ENCODE measurements at regions not wholly inside any gene's neighbourhood (a gene's known extent, or its start where the extent isn't known, plus 50 kb on each side); places are given as distances from the start of the nearest gene placed in this dataset.

GRCh38 chr12:47382305-47382704 is 302.5 kb upstream of the AMIGO2 start:
- no peak for TF ChIP-seq ATF6 (CRISPR knock-in tag; conservative IDR thresholded peaks at IDR 0.05)
- no peak for TF ChIP-seq NKX3-1 (CRISPR knock-in tag; IDR thresholded peaks at IDR 0.05)

GRCh38 chr12:47378907-47379306 is 299.1 kb upstream of the AMIGO2 start:
- BruUV-seq (replicated peaks): no TSS peak

More at GRCh38 chr12:47382305-47382704, 302.5 kb upstream of the AMIGO2 start:
- H3K36me3 ChIP-seq (replicated peaks in 1 of 2; ENCODE audit: control insufficient read depth in 1 of 2, insufficient read depth in 2 of 2, low read length in 2 of 2): no peaks in the 10 kb centered on the region
- in situ Hi-C loops (cut with HindIII; ENCODE audit: extremely low pct_ligation_motif_present, low pct_unique_long_range_greater_than_20kb): no loop called here
- no peak overlapping the region for H3K4me3 ChIP-seq (replicated peaks in 1 of 3; ENCODE audit: insufficient read depth in 1 of 3, low read depth in 2 of 3, low read length in 3 of 3)
- 57% methylated on average over 1 of the region's 1 CpG for WGBS (ENCODE audit: low lambda C conversion rate)
- DNase-seq (ENCODE audit: low spot score) (no peak), FAIRE-seq (no peak), ATAC-seq (no peak)
- no peaks in the 10 kb centered on the region for H4K20me1 ChIP-seq (ENCODE audit: insufficient read depth, low read length)
- H3K27me3 ChIP-seq (ENCODE audit: control insufficient read depth in 1 of 2, insufficient read depth in 2 of 2, low read length in 2 of 2): no peaks in the 10 kb centered on the region; a peak in 1 of 5 replicates
- H3K79me2 ChIP-seq (ENCODE audit: insufficient read depth, low read length): no peaks in the 10 kb centered on the region
- no peaks in the 10 kb centered on the region for H3K9me3 ChIP-seq (ENCODE audit: low read length)
- POLR2A ChIA-PET: no interaction called here
- no peaks in the 10 kb centered on the region for H3K4me1 ChIP-seq (ENCODE audit: insufficient read depth, low read length)
- no peak overlapping the region for H2AFZ ChIP-seq (ENCODE audit: low read length)
- H3K27ac ChIP-seq (ENCODE audit: extremely low read length, insufficient read depth, low read length): no peak overlapping the region
- CTCF ChIA-PET (ENCODE audit: low intra/inter-chr PET ratio, low total read pairs): no interaction called here
- no peak overlapping the region for H3K4me2 ChIP-seq (ENCODE audit: low read depth, low read length)
- H3K9ac ChIP-seq (ENCODE audit: insufficient read depth, low read depth, low read length): no peak overlapping the region
- intact Hi-C loops (cut with micrococcal nuclease; ENCODE audit: unreplicated experiment): no loop called here
- BruUV-seq (replicated peaks): no TSS peak

More at GRCh38 chr12:47378907-47379306, 299.1 kb upstream of the AMIGO2 start:
- no peak overlapping the region for H3K4me2 ChIP-seq (ENCODE audit: low read depth, low read length)
- no peak overlapping the region for H3K4me3 ChIP-seq (replicated peaks in 1 of 3; ENCODE audit: insufficient read depth in 1 of 3, low read depth in 2 of 3, low read length in 3 of 3)
- no peaks in the 10 kb centered on the region for H3K36me3 ChIP-seq (replicated peaks in 1 of 2; ENCODE audit: control insufficient read depth in 1 of 2, insufficient read depth in 2 of 2, low read length in 2 of 2)
- H3K9ac ChIP-seq (ENCODE audit: insufficient read depth, low read depth, low read length): no peak overlapping the region
- H3K9me3 ChIP-seq (ENCODE audit: low read length): no peaks in the 10 kb centered on the region
- no peaks in the 10 kb centered on the region; a peak in 1 of 5 replicates for H3K27me3 ChIP-seq (ENCODE audit: control insufficient read depth in 1 of 2, insufficient read depth in 2 of 2, low read length in 2 of 2)
- ATAC-seq (no peak), FAIRE-seq (no peak), DNase-seq (ENCODE audit: low spot score) (no peak)
- H3K79me2 ChIP-seq (ENCODE audit: insufficient read depth, low read length): no peaks in the 10 kb centered on the region
- H4K20me1 ChIP-seq (ENCODE audit: insufficient read depth, low read length): no peaks in the 10 kb centered on the region
- POLR2A ChIA-PET: no interaction called here
- no peak overlapping the region for H3K27ac ChIP-seq (ENCODE audit: extremely low read length, insufficient read depth, low read length)
- intact Hi-C loops (cut with micrococcal nuclease; ENCODE audit: unreplicated experiment) (no loop called here), in situ Hi-C loops (cut with HindIII; ENCODE audit: extremely low pct_ligation_motif_present, low pct_unique_long_range_greater_than_20kb) (no loop called here)
- no peaks in the 10 kb centered on the region for H3K4me1 ChIP-seq (ENCODE audit: insufficient read depth, low read length)
- CTCF ChIA-PET (ENCODE audit: low intra/inter-chr PET ratio, low total read pairs): no interaction called here
- TF ChIP-seq ARNT2 (CRISPR knock-in tag; IDR thresholded peaks at IDR 0.05; ENCODE audit: low read depth): no peak
- TF ChIP-seq PPARG (CRISPR knock-in tag; conservative IDR thresholded peaks at IDR 0.05): no peak
- TF ChIP-seq HDAC6 (IDR thresholded peaks at IDR 0.05; ENCODE audit: low read depth, low read length): no peak
- no peak for TF ChIP-seq POLR2AphosphoS5 (IDR thresholded peaks at IDR 0.05; ENCODE audit: low read depth, low read length)
- no peak for TF ChIP-seq GRHL1 (CRISPR knock-in tag; conservative IDR thresholded peaks at IDR 0.05)
- no peak for TF ChIP-seq XBP1 (CRISPR knock-in tag; IDR thresholded peaks at IDR 0.05)
- no peak for TF ChIP-seq ZNF674 (CRISPR knock-in tag; IDR thresholded peaks at IDR 0.05; ENCODE audit: low read depth)
- TF ChIP-seq RNF2 (conservative IDR thresholded peaks at IDR 0.05; ENCODE audit: low read depth): no peak
- no peak for TF ChIP-seq RFX5 (IDR thresholded peaks at IDR 0.05; ENCODE audit: low read depth, low read length)
- no peak for TF ChIP-seq ZNF687 (CRISPR knock-in tag; IDR thresholded peaks at IDR 0.05)
- no peak for TF ChIP-seq ZNF598 (CRISPR knock-in tag; IDR thresholded peaks at IDR 0.05; ENCODE audit: borderline replicate concordance)
- H2AFZ ChIP-seq (ENCODE audit: low read length): no peak overlapping the region

All from HepG2 (cell line).